KOPT-K1 (cell line): ENCODE measurements at regions not wholly inside any gene's neighbourhood (a gene's known extent, or its start where the extent isn't known, plus 50 kb on each side); places are given as distances from the start of the nearest gene placed in this dataset.
"Not testable (repeated sequence)": the region's sequence is repeated elsewhere in the genome, so short reads cannot be mapped to it uniquely, and the experiment has no call there.

ENCODE experiments used
- H3K27ac ChIP-seq: fragments of 200-600 bp; sonication (generic); 2 replicates; pipeline ENCODE4 v1.5.1; 2016; ENCODE audit warnings: antibody characterized with exemption, mild to moderate bottlenecking, low read depth, low read length; ENCODE audit not compliant: poor library complexity, severe bottlenecking
- H3K36me3 ChIP-seq: fragments of 200-600 bp; sonication (generic); 2 replicates; pipeline ENCODE4 v1.5.1; 2017; ENCODE audit warnings: antibody characterized with exemption, mild to moderate bottlenecking, low read length, moderate library complexity; ENCODE audit not compliant: insufficient read depth
- H3K9me3 ChIP-seq: fragments of 200-600 bp; sonication (generic); 2 replicates; pipeline ENCODE4 v1.5.1; 2017; ENCODE audit warnings: antibody characterized with exemption, low read length, mild to moderate bottlenecking; ENCODE audit not compliant: insufficient read depth, poor library complexity, severe bottlenecking

DNA sequence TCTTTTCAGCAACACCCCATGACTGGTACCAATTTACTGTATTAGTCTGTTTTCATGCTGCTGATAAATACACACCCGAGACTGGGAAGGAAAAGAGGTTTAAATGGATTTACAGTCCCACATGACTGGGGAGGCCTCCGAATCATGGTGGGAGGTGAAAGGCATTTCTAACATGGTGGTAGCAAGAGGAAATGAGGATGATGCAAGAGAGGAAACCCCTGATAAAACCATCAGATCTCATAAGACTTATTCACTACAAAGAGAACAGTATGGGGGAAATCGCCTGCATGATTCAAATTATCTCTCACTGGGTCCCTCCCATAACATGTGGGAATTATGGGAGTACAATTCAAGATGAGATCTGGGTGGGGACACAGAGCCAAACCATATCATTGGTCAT, 393.6 kb downstream of the PTPRC start:
- H3K36me3 ChIP-seq, result peaks cover 17% of the 10 kb centered on the region
- peak overlapping the region; percentile 100 for H3K27ac ChIP-seq
- not testable (repeated sequence) for H3K9me3 ChIP-seq

DNA sequence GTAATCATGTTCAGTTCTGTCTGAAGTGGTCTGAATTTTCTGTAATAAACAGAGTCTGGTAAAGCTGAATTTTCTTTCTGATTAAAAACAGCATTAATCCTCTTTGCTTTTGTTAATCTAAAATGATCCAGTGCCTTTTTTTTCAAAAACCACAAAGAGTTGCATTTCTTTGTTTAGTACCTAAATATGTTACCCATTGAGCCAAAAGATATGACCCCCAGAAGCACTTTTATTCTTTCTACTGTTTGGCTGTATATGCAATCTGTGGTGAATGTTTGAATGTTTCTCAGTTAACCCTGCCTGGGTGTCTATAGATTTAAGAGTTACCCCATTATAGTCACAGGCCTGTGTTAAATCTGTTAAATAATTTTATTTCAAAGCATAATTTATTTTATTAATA, 394.8 kb downstream of the PTPRC start:
- Histone ChIP-seq H3K27ac (peak overlapping the region; percentile 100), H3K36me3 (peaks cover 10% of the 10 kb centered on the region), H3K9me3 (peaks cover under 1% of the 10 kb centered on the region)

DNA sequence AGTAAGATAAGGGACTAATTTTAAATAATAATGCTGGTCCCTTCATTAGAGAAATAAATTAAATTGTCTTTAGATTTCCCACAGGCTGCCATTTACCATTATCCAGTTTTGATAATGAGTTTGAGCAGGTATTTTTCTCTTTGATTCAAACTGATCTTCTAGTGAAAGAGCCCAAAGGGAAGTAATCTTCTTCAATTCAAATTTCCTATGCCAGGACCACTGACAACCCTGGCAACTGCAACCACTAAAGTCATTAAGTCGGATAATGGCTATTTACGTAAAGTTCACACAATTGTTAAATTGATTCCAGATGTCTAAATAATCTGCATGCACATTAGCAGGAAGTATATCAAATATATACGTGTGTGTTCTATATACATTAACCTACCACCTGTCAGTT, 399.3 kb downstream of the PTPRC start:
- Histone ChIP-seq H3K9me3 (no peaks in the 10 kb centered on the region), H3K36me3 (peaks cover 6% of the 10 kb centered on the region; the same call in 1 of the 2 replicates), H3K27ac (peak overlapping the region; percentile 100)

DNA sequence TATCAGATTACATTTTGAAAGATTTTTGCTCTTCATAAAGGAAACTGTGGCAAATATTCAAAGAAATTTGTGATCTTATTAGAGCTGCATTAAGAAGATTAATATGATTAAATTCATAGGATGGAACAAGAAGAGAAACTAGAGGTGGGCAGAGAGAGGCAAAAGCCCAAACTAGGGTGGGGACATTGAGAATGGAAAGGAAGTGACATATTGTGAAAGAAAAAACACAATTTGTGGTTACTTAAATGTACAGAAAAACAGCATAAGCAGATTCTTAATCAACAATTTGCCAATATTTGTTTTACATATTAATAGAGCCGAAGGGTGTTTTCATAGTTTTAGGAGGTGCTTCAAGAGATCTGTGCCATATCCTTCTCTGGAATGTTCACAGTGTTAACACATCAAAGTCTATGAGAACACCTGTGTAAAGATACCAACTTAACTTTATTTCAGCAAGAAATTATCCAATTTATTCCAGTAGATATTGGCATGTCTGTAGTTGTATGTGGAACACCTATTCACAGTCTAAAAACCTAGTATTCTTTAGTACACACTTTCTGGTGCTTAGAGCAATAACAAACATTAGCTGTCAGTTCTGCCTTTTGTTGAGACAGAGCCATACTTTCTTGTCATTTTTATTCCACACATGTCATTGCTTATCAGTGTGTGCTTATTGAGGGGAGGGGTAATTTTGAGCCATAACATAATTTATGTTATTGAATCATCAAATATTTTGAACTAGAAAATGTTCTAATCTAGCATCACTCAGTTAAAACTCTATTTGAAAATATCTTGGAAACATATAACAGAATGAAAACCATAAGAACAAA, 401.5 kb downstream of the PTPRC start:
- no peaks in the 10 kb centered on the region for H3K9me3 ChIP-seq
- peak overlapping the region; percentile 100 for H3K27ac ChIP-seq
- peaks cover 14% of the 10 kb centered on the region; the same call in 1 of the 2 replicates for H3K36me3 ChIP-seq

DNA sequence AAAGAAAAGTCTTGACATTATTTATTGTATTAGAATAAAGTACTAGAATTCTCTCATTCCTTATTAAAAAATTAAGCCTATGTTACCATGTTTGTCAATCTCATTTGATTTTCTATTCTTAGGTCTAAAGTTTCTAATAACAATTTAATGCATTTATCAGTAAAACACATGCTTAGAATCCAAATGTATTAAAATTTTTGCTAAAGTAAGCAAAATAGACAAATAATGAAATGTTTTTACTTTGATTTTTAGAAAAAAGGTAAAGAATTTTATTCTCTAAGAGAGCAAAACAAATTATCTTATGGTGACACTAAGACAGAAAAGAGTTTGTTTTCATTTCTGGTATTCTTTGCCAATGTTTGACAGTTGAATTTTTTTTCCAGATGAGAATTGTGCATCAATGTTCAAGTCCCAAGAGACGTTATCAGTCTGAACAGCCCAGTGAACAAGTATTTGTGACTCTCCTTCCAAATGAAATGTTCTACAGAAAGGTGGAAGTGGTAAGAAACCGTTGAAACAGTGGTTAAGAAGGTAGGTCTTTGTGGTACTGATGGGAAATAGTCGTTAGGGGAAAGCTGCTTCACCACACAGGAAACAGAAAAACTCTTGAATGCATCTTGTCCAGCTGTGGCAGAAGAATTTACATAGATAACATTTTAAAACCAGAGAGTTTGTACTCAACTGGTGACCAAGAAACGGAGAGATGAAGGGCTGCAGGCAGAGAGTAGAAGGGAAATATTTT, 402.5 kb downstream of the PTPRC start:
- H3K27ac ChIP-seq, result peak overlapping the region; percentile 100
- H3K36me3 ChIP-seq, result peaks cover 23% of the 10 kb centered on the region
- no peaks in the 10 kb centered on the region for H3K9me3 ChIP-seq

DNA sequence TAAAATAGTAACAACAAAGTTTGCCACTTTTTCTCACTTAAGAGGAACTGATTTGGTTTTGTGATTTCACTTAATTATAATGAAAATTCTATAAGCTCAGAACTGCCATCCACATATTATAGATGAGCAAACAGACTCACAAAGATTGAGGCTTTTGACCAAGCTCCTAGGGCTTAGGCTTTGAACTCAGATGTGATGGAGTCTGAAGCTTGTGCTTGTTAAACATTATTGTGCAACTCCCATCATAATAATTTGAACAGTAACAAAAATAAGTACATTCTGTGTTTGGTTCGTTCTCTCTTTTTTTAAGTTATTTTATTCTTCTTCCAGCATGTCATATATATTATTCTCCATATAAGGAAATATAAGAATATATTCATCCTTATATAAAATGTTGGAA, 403.4 kb downstream of the PTPRC start:
- Histone ChIP-seq H3K36me3 (peaks cover 26% of the 10 kb centered on the region), H3K27ac (peak overlapping the region; percentile 100), H3K9me3 (no peaks in the 10 kb centered on the region)

DNA sequence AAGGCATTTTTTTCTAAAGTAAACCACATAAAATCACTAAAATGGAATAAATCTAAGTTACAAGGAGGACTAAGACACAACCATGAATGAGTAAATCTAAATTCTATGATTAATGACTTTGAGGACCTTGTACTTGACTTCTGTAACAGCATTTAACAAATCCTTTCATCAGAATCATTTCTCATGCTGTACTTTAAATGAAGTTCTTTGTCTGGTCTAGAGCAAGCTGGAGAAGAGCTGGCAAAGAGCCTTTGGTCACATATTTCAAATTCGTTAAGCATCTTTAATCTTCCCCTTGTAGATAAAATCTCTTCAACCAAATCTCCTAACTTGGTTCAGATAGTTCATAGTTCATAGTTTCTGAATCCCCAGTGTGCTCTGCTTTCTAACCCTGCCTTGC, 405.4 kb downstream of the PTPRC start:
- Histone ChIP-seq H3K27ac (peak overlapping the region; percentile 100), H3K9me3 (peaks cover 14% of the 10 kb centered on the region), H3K36me3 (peaks cover 36% of the 10 kb centered on the region)

DNA sequence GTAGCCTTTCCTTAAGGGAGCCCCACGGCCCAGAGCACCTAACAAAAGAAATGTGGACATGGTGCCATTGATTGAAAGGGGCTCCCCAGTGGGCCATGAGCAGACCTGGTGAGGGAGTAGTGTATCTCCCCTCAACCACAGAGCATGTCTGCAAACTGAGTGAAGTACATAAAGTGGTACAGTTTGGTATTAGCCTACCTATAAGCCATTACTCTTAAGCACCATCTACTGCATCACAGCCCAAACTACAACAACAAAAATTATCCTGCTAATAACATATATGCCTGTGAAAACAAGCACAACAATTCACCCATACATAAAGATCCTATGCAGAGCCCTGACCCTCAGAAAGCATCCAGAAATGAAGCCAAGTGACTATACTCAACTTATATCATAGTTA, 407.8 kb downstream of the PTPRC start:
- peaks cover 61% of the 10 kb centered on the region for H3K36me3 ChIP-seq
- H3K9me3 ChIP-seq, result peaks cover 38% of the 10 kb centered on the region
- H3K27ac ChIP-seq, result peak overlapping the region; percentile 100

DNA sequence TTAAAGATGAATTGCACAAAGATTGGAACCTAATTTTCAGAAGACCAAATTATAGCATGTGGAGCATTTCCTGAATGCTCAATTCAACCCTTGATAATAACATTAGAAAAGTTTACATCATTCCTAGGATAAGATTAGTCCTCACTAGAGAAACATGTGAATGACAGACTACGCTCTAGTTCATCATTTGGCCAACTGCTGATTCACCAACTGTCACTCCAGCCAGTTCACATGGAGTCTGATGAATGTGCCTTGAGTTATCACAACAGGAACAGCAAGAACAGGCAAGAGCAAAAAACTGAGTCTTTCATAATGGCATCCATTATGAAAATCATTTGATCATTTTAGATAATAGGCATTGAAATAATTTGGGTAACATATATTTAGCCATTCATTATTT, 415.9 kb downstream of the PTPRC start:
- H3K36me3 ChIP-seq, result peaks cover 21% of the 10 kb centered on the region
- peaks cover 21% of the 10 kb centered on the region for H3K9me3 ChIP-seq
- peak overlapping the region; percentile 96 for H3K27ac ChIP-seq

DNA sequence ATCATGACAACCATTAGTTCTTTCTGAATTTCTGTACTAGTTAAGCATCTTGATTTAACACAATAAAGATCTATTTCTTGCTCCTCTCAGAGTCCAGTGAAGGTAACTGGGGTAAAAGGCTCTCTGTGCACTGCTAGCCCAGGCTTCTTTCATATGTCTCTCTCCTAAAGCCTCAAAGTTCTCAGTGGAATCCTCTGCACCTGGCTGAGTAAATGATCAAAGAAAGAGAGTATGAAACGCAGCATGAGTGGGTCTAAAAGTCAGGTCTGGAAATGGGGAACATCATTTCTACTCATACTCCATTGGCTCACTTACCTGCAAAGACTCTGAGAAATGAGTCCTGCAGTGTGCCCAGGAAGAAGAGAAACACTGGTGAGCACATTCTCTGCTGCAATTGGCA, 418.5 kb downstream of the PTPRC start:
- Histone ChIP-seq H3K36me3 (peaks cover 7% of the 10 kb centered on the region; the same call in 1 of the 2 replicates), H3K27ac (peak overlapping the region; percentile 96), H3K9me3 (no peaks in the 10 kb centered on the region)

DNA sequence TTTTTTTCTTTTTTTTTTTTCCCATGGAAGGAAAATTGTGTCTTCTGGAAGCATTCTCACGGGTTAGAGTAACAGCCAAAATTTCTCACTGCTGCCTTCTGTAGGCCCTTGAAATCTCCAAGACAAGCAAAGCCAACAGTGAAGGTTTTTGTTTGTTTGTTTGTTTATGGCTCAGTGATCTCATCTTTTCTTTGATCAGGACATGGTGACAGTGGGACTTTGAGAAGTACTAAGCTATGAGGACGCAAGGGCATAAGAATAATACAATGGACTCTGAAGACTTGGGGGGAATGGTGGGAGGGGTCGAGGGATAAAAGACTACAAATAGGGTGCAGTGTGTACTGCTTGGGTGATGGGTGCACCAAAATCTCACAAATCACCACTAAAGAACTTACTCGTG, 419.4 kb downstream of the PTPRC start:
- H3K36me3 ChIP-seq, result peaks cover 7% of the 10 kb centered on the region; the same call in 1 of the 2 replicates
- H3K27ac ChIP-seq, result peak overlapping the region; percentile 96
- H3K9me3 ChIP-seq, result no peaks in the 10 kb centered on the region

DNA sequence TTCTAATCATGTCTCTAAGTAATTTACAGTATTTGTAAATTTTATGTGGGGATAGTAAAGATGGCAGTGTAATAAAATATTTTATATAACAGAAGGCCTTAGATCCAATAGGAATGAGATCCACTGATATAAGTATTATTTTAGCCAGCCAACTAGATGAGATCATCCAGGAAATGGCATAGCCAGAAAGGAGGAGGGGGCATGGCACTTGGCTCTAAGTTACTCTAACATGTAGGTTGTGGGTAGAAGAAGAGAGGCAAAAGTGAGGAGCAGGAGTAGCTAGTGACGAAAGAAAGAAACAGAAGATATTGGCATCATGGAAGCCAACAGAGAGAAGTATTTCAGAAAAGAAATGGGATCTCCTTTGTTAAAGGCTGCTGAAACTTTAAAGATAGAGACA, 426.1 kb downstream of the PTPRC start:
- no peaks in the 10 kb centered on the region for H3K9me3 ChIP-seq
- peaks cover 7% of the 10 kb centered on the region; the same call in 1 of the 2 replicates for H3K36me3 ChIP-seq
- H3K27ac ChIP-seq, result peak overlapping the region; percentile 96

DNA sequence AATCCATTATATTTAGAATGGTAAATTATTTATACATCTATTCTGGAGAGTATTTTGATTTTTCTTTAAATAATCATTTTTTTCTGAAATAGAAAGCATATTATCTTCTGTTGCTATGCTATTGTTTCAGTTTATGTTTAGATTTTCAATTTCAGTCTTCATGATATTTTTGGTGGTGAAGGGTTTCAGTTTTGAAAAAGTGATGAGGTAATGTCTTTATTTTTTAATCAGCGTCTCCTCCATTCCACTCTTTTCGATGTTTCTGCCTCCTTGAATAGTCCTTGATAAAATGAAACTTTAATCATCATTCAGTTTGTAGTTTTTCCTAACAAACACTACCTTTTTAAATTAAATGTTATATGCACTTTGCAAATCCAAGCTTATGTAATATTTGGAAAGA, 428.6 kb downstream of the PTPRC start:
- Histone ChIP-seq H3K27ac (peak overlapping the region; percentile 96), H3K9me3 (no peaks in the 10 kb centered on the region), H3K36me3 (peaks cover 4% of the 10 kb centered on the region; the same call in 1 of the 2 replicates)

DNA sequence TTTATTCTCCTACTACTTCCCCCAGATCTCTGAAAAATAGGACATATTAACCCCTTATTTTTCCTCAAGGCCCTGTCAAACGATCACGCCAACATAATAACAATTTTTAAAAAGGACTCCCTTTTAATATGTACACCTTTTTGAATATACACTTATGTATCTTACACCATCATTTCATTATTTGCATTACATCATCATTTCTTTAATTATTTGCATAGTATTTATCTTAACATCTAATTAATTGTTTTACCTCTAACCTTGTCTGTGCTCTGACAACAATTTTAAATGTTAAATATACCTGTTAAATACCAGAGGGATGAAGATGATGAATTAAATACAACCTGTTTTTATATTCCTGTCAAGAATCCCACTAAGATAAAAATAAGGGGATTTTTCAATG, 432.2 kb downstream of the PTPRC start:
- Histone ChIP-seq H3K9me3 (no peaks in the 10 kb centered on the region), H3K36me3 (peaks cover 4% of the 10 kb centered on the region; the same call in 1 of the 2 replicates), H3K27ac (peak overlapping the region; percentile 96)

DNA sequence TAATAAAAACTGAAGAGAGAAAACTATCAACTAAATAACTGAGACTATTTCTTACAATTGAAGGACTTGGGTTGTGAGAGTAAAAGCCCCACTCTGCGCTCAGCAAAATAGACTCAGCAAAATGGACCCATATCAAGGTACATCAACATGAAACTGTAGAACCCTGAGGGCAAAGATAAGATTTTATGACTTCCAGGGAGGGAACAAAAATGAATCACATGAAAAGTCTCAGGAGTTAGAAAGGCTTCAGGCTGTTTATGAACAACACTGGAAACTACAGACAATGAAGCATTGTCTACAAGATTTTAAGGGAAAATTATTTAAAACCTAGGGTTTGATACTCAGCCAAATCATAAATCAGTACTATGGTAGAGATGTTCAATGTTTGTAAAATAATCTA, 434.3 kb downstream of the PTPRC start:
- Histone ChIP-seq H3K27ac (peak overlapping the region; percentile 96), H3K36me3 (peaks cover 10% of the 10 kb centered on the region; the same call in 1 of the 2 replicates), H3K9me3 (no peaks in the 10 kb centered on the region)
